RWPE2 (cell line): ENCODE measurements at regions not wholly inside any gene's neighbourhood (a gene's known extent, or its start where the extent isn't known, plus 50 kb on each side); places are given as distances from the start of the nearest gene placed in this dataset.
A peak's percentile ranks its signal among the peaks of the same experiment; 100 is the strongest.

Experiments used
- ATAC-seq: fragments of 200-7000 bp; cut with Tn5 transposase; 3 replicates; pipeline ENCODE4 v1.9.1; 2021; ENCODE audit warnings: low read depth
- DNase-seq: peaks from one replicate; pipeline ENCODE4 v3.0.0-alpha.2; 2020; ENCODE audit warnings: low spot score
- H3K27ac ChIP-seq: fragments of 450-650 bp; 2 replicates; pipeline ENCODE4 v1.5.1; 2017; ENCODE audit warnings: mild to moderate bottlenecking; ENCODE audit not compliant: poor library complexity, severe bottlenecking
- H3K27me3 ChIP-seq: fragments of 250-450 bp; sonication (Bioruptor Pico); 2 replicates; pipeline ENCODE4 v1.5.1; 2021; ENCODE audit warnings: mild to moderate bottlenecking, moderate library complexity; ENCODE audit not compliant: insufficient read depth, poor library complexity, severe bottlenecking
- H3K36me3 ChIP-seq: fragments of 250-450 bp; sonication (Bioruptor Pico); 2 replicates; pipeline ENCODE4 v1.5.1; 2020; ENCODE audit warnings: low read depth, mild to moderate bottlenecking, moderate library complexity
- H3K4me1 ChIP-seq: fragments of 250-450 bp; sonication (Bioruptor Pico); 2 replicates; pipeline ENCODE4 v1.5.1; 2021; ENCODE audit warnings: mild to moderate bottlenecking, moderate library complexity; ENCODE audit not compliant: insufficient read depth, poor library complexity, severe bottlenecking
- H3K4me3 ChIP-seq: fragments of 250-450 bp; sonication (Bioruptor Pico); 2 replicates; pipeline ENCODE4 v1.5.1; 2021; ENCODE audit warnings: mild to moderate bottlenecking, moderate library complexity; ENCODE audit not compliant: severe bottlenecking
- H3K9me3 ChIP-seq: fragments of 250-450 bp; sonication (Bioruptor Pico); 2 replicates; pipeline ENCODE4 v1.5.1; 2021; ENCODE audit warnings: mild to moderate bottlenecking, moderate library complexity; ENCODE audit not compliant: severe bottlenecking
- CTCF ChIP-seq: fragments of 450-650 bp; IDR thresholded peaks from one replicate; pipeline ENCODE4 v1.5.1; 2017; ENCODE audit warnings: mild to moderate bottlenecking, moderate library complexity; ENCODE audit not compliant: poor library complexity, severe bottlenecking

- Histone ChIP-seq H3K9me3 (no peaks in the 10 kb centered on the region), H3K27ac (no peak overlapping the region), H3K4me1 (no peaks in the 10 kb centered on the region), H3K36me3 (no peaks in the 10 kb centered on the region), H3K27me3 (peaks cover 17% of the 10 kb centered on the region), H3K4me3 (no peak overlapping the region)
- ATAC-seq (no peak), DNase-seq (no peak)
- TF ChIP-seq CTCF, result no peak
Measured at GRCh38 chr1:22212400-22213233, 69.7 kb upstream of the WNT4 start.

GRCh38 chr1:22216210-22216883 is 73.5 kb upstream of the WNT4 start:
- Histone ChIP-seq H3K36me3 (no peaks in the 10 kb centered on the region), H3K4me1 (no peaks in the 10 kb centered on the region), H3K27me3 (peaks cover 10% of the 10 kb centered on the region), H3K9me3 (no peaks in the 10 kb centered on the region), H3K4me3 (no peak overlapping the region), H3K27ac (no peak overlapping the region)
- no peak for ATAC-seq
- no peak for DNase-seq
- no peak for TF ChIP-seq CTCF

- Histone ChIP-seq H3K36me3 (no peaks in the 10 kb centered on the region), H3K4me3 (no peak overlapping the region), H3K9me3 (no peaks in the 10 kb centered on the region), H3K27ac (no peak overlapping the region), H3K27me3 (peaks cover 10% of the 10 kb centered on the region), H3K4me1 (no peaks in the 10 kb centered on the region)
- ATAC-seq (no peak), DNase-seq (no peak)
- TF ChIP-seq CTCF, result no peak
Measured at GRCh38 chr1:22216966-22217365, 74.1 kb upstream of the WNT4 start.

GRCh38 chr1:22217811-22218460 is 75.0 kb upstream of the WNT4 start:
- Histone ChIP-seq H3K27me3 (peaks cover 8% of the 10 kb centered on the region), H3K27ac (no peak overlapping the region), H3K36me3 (no peaks in the 10 kb centered on the region), H3K9me3 (no peaks in the 10 kb centered on the region), H3K4me1 (no peaks in the 10 kb centered on the region), H3K4me3 (no peak overlapping the region)
- DNase-seq (peak; percentile 55), ATAC-seq (no peak)
- TF ChIP-seq CTCF, result no peak
